Colonic mucosa (tissue), 4 donors: ENCODE measurements at regions not wholly inside any gene's neighbourhood (a gene's known extent, or its start where the extent isn't known, plus 50 kb on each side); places are given as distances from the start of the nearest gene placed in this dataset.

Source experiments
- DNase-seq: peaks from one replicate; pipeline ENCODE4 v3.0.0-alpha.2; 2020
- H3K27ac ChIP-seq: fragments of 200-600 bp; one replicate; pipeline ENCODE4 v1.8.0; 2021
- H3K27me3 ChIP-seq: fragments of 200-600 bp; one replicate; pipeline ENCODE4 v1.8.0; 2021
- H3K36me3 ChIP-seq: fragments of 200-600 bp; one replicate; pipeline ENCODE4 v1.8.0; 2021
- H3K4me1 ChIP-seq: fragments of 200-600 bp; one replicate; pipeline ENCODE4 v1.8.0; 2021; ENCODE audit warnings: mild to moderate bottlenecking
- H3K4me3 ChIP-seq: fragments of 200-600 bp; one replicate; pipeline ENCODE4 v1.8.0; 2021
- H3K9ac ChIP-seq, 2 donors: one replicate each; pipeline ENCODE4 v1.7.0; 2013; ENCODE audit warnings: control low read depth in 2 of 2, low read depth in 2 of 2, low read length in 2 of 2
- H3K9me3 ChIP-seq: fragments of 200-600 bp; one replicate; pipeline ENCODE4 v1.8.0; 2021
- intact Hi-C: fragments of 100-400 bp; cut with DNase I; formaldehyde crosslinking; loops from one replicate; pipeline ENCODE4 v1.14.1; 2022
- TF ChIP-seq, protein P1 (sequence below): fragments of 200-600 bp; IDR thresholded peaks from one replicate; pipeline ENCODE4 v1.8.0; 2022; ENCODE audit warnings: antibody characterized with exemption, mild to moderate bottlenecking
- donor health status: healthy.
- donor health status: DM: no; HTN: no; CAD: no.
- donor health status: DM: no; HTN: no; CAD: no.

- Histone ChIP-seq H3K36me3 (no peaks in the 10 kb centered on the region), H3K27me3 (no peaks in the 10 kb centered on the region), H3K4me3 (no peak overlapping the region), H3K9me3 (no peaks in the 10 kb centered on the region), H3K9ac (no peak overlapping the region), H3K27ac (no peak overlapping the region), H3K4me1 (no peaks in the 10 kb centered on the region)
- TF ChIP-seq, protein P1, sequence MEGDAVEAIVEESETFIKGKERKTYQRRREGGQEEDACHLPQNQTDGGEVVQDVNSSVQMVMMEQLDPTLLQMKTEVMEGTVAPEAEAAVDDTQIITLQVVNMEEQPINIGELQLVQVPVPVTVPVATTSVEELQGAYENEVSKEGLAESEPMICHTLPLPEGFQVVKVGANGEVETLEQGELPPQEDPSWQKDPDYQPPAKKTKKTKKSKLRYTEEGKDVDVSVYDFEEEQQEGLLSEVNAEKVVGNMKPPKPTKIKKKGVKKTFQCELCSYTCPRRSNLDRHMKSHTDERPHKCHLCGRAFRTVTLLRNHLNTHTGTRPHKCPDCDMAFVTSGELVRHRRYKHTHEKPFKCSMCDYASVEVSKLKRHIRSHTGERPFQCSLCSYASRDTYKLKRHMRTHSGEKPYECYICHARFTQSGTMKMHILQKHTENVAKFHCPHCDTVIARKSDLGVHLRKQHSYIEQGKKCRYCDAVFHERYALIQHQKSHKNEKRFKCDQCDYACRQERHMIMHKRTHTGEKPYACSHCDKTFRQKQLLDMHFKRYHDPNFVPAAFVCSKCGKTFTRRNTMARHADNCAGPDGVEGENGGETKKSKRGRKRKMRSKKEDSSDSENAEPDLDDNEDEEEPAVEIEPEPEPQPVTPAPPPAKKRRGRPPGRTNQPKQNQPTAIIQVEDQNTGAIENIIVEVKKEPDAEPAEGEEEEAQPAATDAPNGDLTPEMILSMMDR: no peak
- intact Hi-C loops: no loop called here
- no peak for DNase-seq
These were observed 371.8 kb upstream of the SULF2 start for GRCh38 chr20:48156951-48157700.

GRCh38 chr20:48156521-48156920 lies 371.2 kb upstream of the SULF2 start:
- intact Hi-C loops: no loop called here
- TF ChIP-seq, protein P1: no peak

DNA sequence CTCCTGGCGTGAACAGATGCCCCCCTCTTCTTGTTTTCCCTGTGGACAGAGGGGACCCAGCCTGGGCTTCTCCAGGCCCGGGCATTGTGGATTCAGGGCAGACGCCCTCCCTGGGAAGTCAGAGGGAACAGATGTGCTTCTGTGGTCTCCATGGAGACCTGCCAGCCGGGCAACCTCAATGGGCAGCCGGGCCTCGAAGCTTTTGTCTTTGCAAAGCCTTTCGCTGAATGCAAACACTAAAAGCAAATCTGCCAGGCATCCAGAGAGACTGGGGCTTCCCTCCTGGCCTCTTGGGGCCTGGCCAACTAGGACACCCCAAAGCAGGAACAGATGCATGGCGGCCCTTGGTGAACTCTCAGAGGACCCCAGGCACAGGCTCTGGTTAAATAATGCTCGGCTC lies 370.0 kb upstream of the SULF2 start:
- no peak for DNase-seq
- TF ChIP-seq, protein P1: no peak
- H3K4me1 ChIP-seq: no peaks in the 10 kb centered on the region
- no peak overlapping the region for H3K4me3 ChIP-seq
- no peaks in the 10 kb centered on the region for H3K9me3 ChIP-seq
- H3K27ac ChIP-seq: no peak overlapping the region
- H3K36me3 ChIP-seq: no peaks in the 10 kb centered on the region
- H3K9ac ChIP-seq: no peak overlapping the region
- H3K27me3 ChIP-seq: no peaks in the 10 kb centered on the region
- intact Hi-C loops: no loop called here

More at GRCh38 chr20:48156521-48156920, 371.2 kb upstream of the SULF2 start:
- Histone ChIP-seq H3K9me3 (no peaks in the 10 kb centered on the region), H3K4me3 (no peak overlapping the region), H3K9ac (no peak overlapping the region), H3K27ac (no peak overlapping the region), H3K27me3 (no peaks in the 10 kb centered on the region), H3K36me3 (no peaks in the 10 kb centered on the region), H3K4me1 (no peaks in the 10 kb centered on the region)
- no peak for DNase-seq

- no peaks in the 10 kb centered on the region for H3K4me1 ChIP-seq
- H3K36me3 ChIP-seq: no peaks in the 10 kb centered on the region
- intact Hi-C loops: no loop called here
- H3K9me3 ChIP-seq: no peaks in the 10 kb centered on the region
- H3K9ac ChIP-seq: no peak overlapping the region
- H3K27me3 ChIP-seq: no peaks in the 10 kb centered on the region
- TF ChIP-seq, protein P1: no peak
- H3K27ac ChIP-seq: no peak overlapping the region
- DNase-seq: no peak
- H3K4me3 ChIP-seq: no peak overlapping the region
These were observed 368.9 kb upstream of the SULF2 start for GRCh38 chr20:48154040-48154765.

DNA sequence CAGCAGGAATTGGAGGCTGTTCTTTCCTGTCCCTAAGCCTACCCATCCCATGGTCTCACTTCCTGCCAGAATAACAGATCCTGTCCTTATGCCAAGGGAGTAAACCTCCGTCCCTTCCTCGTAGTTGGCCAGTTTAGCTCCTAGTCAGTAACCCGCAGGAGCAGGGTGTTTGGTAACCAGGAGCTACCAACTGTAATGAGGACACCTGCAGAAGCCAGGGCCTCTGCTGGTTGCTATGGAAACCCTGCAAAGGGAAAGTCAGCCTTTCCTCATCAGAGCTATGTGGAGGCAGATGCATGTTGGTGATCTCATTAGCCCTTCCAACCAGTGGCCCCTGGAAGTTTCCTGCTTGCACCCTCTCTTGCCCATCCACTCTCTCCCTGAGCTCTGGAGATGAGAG lies 368.2 kb upstream of the SULF2 start:
- no peak for DNase-seq
- intact Hi-C loops: no loop called here
- no peak overlapping the region for H3K4me3 ChIP-seq
- no peaks in the 10 kb centered on the region for H3K9me3 ChIP-seq
- H3K9ac ChIP-seq: no peak overlapping the region
- TF ChIP-seq, protein P1: no peak
- H3K36me3 ChIP-seq: no peaks in the 10 kb centered on the region
- H3K4me1 ChIP-seq: no peaks in the 10 kb centered on the region
- no peaks in the 10 kb centered on the region for H3K27me3 ChIP-seq
- no peak overlapping the region for H3K27ac ChIP-seq
